GM12892 (cell line): ENCODE measurements at regions not wholly inside any gene's neighbourhood (a gene's known extent, or its start where the extent isn't known, plus 50 kb on each side); places are given as distances from the start of the nearest gene placed in this dataset.

ENCODE experiments used
- POLR2A ChIP-seq: IDR thresholded peaks from 2 replicates; pipeline ENCODE4 v1.6.1; 2011; ENCODE audit warnings: low read depth, low read length, control low read depth
- POLR2AphosphoS5 ChIP-seq: IDR thresholded peaks from 2 replicates; pipeline ENCODE4 v1.6.1; 2011; ENCODE audit warnings: low read depth, low read length, control low read depth

DNA sequence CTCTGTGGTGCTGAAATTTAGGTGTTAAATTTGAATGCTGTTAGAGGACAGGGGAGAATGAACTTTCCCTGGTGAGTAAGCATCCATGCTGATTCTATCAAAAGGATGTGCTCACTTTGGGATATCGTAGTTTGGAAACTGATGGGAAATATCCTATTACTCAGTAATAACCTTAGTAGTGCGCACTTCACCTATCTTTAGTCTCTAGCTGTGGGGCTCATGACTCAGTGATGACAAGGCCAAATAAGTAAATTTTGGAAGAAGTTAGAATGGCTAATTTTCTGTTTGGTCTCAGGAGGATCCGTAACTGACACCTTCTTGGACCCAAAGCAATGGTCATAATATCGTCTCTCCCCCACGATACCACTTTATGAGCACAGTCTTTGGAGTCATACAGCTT is 448.4 kb downstream of the PSAT1 start:
- TF ChIP-seq POLR2A: no peak
- no peak for TF ChIP-seq POLR2AphosphoS5
